HG03378 (cell line): ENCODE measurements at regions not wholly inside any gene's neighbourhood (a gene's known extent, or its start where the extent isn't known, plus 50 kb on each side); places are given as distances from the start of the nearest gene placed in this dataset.

ENCODE experiments used
- ATAC-seq: cut with Tn5 transposase; IDR thresholded peaks from one replicate; pipeline ENCODE4 v1.9.1; 2021; ENCODE audit warnings: mild to moderate bottlenecking, moderate library complexity; ENCODE audit not compliant: unreplicated experiment

GRCh38 chr9:29826421-29826820 is 2253.1 kb upstream of the C9orf72 start:
- ATAC-seq = no peak

DNA sequence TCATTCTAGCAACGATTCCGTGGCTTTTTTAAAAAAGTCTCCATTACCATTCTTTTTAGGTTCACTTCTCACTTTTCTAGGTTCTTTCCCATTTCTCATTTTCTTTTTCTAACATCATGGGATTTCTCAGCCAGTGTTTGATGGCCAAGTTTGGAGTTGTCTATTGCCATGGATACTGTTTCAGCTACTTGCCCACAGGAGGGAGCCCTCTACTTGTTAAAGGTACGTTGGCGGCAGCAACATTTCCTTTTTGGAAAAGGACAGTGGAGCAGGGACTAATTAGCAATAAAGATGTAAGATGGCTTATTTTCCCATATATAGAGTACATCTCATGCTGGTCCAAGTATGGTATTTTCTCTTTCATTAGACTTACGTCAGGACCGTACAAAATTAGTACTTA is 2257.5 kb upstream of the C9orf72 start:
- ATAC-seq = no peak

GRCh38 chr9:29838491-29839020 is 2265.3 kb upstream of the C9orf72 start:
- no peak for ATAC-seq

DNA sequence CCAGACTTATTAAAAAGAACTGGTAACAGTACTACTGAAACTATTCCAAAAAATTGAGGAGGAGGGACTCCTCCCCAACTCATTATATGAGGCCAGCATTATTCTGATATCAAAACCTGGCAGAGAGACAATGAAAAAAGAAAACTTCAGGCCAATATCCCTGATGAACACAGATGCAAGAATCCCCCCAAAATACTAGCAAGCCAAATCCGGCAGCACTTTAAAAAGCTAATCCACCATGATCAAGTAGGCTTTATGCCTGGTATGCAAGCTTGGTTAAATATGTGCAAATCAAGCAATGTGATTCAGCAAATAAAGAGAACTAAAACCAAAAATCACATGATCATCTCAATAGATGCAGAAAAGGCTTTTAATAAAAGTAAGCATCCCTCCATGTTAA is 2271.0 kb upstream of the C9orf72 start:
- ATAC-seq = no peak

- no peak for ATAC-seq
These were observed 2277.4 kb upstream of the C9orf72 start for GRCh38 chr9:29850664-29851063.

- ATAC-seq = no peak
These were observed 2288.5 kb upstream of the C9orf72 start for GRCh38 chr9:29861803-29862202.

DNA sequence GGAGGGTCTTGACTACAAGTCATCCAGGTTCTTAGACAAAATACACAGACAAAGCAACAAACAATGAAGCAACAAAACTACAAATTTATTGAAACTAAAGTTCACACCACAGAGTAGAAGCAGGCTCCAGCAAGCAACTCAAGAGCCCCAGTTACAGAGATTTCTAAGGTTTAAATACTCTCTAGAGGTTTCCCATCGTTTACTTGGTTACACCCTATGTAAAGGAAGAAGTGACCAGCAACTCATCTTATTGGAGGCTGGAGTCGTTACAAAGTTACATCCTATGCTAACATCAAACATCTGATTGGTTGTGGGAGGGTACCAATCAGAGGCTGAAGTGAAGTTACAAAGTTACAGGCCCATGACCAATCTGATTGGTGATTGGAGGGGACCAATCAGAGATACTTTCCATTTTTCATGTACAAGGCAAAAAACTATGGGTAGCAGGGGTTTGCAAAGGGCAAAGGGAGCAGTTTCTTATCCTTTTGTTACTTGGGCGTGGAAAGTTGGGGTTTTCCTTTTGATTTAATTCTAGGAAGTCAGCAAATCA is 2292.6 kb upstream of the C9orf72 start:
- no peak for ATAC-seq

GRCh38 chr9:29866556-29866955 is 2293.3 kb upstream of the C9orf72 start:
- ATAC-seq = no peak

GRCh38 chr9:29873579-29873978 is 2300.3 kb upstream of the C9orf72 start:
- ATAC-seq = no peak

GRCh38 chr9:29875547-29875946 is 2302.3 kb upstream of the C9orf72 start:
- ATAC-seq = no peak

- ATAC-seq = no peak
These were observed 2309.5 kb upstream of the C9orf72 start for GRCh38 chr9:29882767-29883166.

- no peak for ATAC-seq
These were observed 2332.8 kb upstream of the C9orf72 start for GRCh38 chr9:29906065-29906464.

- ATAC-seq = no peak
These were observed 2354.8 kb upstream of the C9orf72 start for GRCh38 chr9:29928072-29928471.

DNA sequence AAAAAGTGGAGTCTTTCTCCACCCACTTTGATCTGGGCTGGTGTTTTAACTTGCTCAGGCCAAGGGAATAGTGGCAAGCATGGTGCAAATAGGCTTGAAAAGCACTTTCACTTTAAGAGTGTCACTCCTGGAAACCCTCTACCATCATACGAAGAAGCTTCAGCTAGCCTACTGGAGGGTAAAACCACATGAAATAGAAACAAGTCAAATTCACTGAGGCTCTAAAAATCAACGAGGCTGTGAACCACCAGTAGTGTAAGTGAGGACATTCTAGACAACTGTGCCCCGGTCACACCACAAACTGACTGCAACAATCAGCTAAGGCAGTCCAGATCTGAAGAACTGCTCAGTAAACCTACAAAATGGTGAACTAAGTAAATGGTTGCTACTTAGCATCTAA is 2366.3 kb upstream of the C9orf72 start:
- no peak for ATAC-seq

DNA sequence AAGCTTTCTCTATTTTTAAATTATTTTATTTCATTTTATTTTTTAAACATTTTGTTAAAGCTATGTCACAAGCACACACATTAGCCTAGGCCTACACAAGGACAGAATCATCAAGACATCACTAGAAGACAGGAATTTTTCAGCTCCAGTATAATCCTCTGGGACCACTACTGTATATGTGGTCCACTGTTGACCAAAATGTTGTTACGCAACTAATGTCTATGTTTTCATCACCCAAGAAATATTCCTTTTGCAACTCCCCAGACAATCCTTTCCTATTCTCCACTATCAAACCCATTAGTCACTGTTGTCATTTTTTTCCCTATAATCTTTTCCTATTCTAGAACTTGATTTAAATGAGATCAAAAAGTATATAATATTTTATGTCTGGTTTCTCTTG is 2371.7 kb upstream of the C9orf72 start:
- ATAC-seq = no peak

- no peak for ATAC-seq
These were observed 2385.2 kb upstream of the C9orf72 start for GRCh38 chr9:29958469-29958868.

DNA sequence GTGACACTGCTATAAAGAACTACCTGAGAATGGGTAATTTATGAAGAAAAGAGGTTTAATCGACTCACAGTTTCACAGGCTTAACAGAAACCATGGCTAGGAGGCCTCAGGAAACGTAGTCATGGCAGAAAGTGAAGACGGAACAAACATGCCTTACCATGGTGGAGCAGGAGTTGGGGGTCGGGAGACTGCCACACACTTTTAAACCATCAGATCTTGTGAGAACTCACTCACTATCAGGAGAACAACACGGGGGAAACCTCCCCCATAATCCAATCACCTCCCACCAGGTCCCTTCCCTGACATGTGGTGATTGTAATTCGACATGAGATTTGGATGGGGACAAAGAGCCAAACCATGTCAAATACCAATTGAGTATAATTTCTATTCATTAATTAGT is 2392.6 kb upstream of the C9orf72 start:
- ATAC-seq = no peak

DNA sequence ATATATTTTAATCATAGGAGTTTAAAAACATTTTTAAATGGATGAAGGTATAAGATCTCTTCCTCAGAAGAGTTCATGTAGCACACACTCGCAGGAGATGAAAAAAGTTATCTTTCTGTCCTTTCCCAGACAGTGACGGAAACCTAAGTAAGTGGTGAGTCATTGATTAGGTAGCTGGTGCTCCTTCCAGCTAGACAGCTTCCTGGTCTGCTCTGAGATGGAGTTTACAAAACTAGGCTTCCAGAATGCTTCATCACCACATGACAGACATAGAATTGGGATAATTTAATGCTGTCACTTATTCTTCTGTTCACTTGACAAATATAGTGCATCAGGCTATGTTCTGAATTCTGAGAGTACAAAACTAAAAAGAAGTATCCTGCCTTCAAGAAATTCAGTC is 2393.0 kb upstream of the C9orf72 start:
- no peak for ATAC-seq

DNA sequence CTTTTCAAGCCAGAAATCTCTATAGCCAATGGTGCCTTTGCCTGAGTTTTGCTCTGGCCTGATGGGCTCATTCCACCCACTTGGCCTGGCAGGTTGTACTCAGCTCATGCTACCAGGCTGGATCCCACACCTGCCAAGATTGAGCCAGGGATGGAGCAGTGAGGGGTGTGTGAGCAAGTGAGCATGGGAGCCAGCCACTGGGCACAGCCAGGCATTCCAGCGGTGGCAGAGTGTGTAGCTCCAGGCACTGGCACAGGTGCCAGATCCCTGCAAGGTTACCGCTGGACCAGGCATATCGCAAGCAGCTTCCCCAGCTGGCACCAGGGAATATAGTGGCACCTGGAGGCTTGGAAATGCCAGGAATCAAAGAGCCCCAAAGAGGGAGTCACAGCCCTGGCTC is 2395.6 kb upstream of the C9orf72 start:
- no peak for ATAC-seq

GRCh38 chr9:29969408-29969807 is 2396.1 kb upstream of the C9orf72 start:
- no peak for ATAC-seq

GRCh38 chr9:29969856-29970647 is 2396.8 kb upstream of the C9orf72 start:
- no peak for ATAC-seq

GRCh38 chr9:29974197-29974596 is 2400.9 kb upstream of the C9orf72 start:
- ATAC-seq = no peak

DNA sequence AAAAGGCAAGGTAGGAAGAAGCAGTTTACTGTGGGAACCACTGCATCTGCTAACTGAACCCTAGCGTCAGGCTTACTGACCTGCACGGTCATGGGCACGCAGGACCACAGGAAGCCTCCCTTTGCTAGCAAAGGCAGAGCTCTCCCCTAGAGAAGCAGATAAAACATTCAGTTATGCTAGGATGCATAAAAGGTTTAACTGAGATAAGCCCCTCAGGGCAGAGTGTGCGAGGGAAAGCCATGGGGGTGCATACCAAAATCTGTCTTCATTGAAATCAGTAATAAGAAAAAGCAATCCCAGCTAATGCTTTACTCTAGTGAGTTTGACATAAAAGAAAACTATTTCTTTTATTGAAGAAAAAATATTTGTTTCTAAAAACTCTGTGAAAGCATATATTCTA is 2403.7 kb upstream of the C9orf72 start:
- ATAC-seq = no peak
